Coronary artery (tissue), 2 donors: ENCODE measurements at regions not wholly inside any gene's neighbourhood (a gene's known extent, or its start where the extent isn't known, plus 50 kb on each side); places are given as distances from the start of the nearest gene placed in this dataset.
A peak's percentile ranks its signal among the peaks of the same experiment; 100 is the strongest.

Experiments
- DNase-seq: peaks from one replicate; pipeline ENCODE4 v3.0.0-alpha.2; 2017; ENCODE audit warnings: low spot score
- H3K27ac ChIP-seq, 2 donors: fragments of 200-600 bp; sonication (generic); one replicate each; pipeline ENCODE4 v1.5.1; 2016 to 2019
- H3K4me3 ChIP-seq: fragments of 200-600 bp; sonication (generic); 2 replicates; pipeline ENCODE4 v1.5.1; 2016; ENCODE audit warnings: mild to moderate bottlenecking, moderate library complexity
- TF ChIP-seq, protein P1 (sequence below): fragments of 200-600 bp; sonication (generic); IDR thresholded peaks from one replicate; pipeline ENCODE4 v1.5.1; 2019; ENCODE audit warnings: antibody characterized with exemption

DNA sequence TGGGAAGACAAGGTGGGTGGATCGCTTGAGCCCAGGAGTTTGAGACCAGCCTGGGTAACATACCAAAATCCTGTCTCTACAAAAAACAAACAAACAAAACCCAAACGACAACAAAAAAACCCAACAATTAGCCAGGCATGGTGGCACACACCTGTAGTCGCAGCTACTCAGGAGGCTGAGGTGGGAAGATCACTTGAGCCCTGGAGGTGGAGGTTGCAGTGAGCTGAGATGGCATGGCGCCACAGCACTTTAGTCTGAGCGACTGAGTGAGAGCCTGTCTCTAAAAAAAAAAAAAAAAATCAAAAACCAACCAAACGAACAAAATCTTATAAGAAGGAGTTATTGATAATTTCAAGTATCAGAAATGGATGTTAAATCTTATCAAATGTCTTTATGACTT is 114.9 kb downstream of the CDH26 start:
- peak; percentile 22 for DNase-seq
- no peak overlapping the region for H3K4me3 ChIP-seq
- H3K27ac ChIP-seq = no peak overlapping the region
- TF ChIP-seq, protein P1, sequence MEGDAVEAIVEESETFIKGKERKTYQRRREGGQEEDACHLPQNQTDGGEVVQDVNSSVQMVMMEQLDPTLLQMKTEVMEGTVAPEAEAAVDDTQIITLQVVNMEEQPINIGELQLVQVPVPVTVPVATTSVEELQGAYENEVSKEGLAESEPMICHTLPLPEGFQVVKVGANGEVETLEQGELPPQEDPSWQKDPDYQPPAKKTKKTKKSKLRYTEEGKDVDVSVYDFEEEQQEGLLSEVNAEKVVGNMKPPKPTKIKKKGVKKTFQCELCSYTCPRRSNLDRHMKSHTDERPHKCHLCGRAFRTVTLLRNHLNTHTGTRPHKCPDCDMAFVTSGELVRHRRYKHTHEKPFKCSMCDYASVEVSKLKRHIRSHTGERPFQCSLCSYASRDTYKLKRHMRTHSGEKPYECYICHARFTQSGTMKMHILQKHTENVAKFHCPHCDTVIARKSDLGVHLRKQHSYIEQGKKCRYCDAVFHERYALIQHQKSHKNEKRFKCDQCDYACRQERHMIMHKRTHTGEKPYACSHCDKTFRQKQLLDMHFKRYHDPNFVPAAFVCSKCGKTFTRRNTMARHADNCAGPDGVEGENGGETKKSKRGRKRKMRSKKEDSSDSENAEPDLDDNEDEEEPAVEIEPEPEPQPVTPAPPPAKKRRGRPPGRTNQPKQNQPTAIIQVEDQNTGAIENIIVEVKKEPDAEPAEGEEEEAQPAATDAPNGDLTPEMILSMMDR = no peak

DNA sequence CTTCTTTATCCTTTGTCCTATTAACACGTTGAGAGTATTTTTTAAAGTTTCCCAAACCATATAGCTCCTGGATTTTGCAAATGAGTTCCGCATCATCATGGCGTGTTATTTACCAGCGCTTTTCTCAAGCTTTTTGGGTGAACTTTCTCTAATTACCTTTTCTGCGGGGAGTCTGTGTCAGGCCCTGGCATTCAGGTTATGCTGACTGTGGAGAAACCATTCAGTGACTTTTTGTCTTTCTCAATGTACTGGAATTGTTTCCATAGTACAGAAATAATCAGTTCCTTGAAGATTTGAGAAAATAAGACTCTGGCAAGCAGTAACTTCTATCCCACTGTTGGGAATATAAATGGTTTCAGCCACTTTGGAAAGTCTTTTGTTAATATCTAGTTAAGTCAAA is 115.3 kb downstream of the CDH26 start:
- TF ChIP-seq, protein P1 = no peak
- Histone ChIP-seq H3K4me3 (no peak overlapping the region), H3K27ac (no peak overlapping the region)
- no peak for DNase-seq

DNA sequence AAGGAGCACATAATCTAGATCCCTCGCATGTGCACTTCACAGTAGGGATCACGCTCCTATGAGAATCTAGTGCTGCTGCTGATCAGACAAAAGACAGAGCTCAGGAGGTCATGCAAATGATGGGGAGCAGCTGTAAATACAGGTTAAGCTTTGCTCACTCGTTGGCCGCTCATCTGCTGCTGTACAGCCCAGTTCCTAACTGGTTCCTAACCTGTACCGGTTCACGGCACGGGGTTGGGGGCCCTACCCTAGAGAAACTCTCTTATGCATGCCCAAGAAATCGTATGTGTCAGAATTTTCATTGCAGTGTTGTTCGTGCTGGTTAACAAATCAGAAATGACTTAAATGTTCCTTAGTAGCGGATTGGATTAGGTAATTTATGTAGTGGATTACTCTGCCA is 116.1 kb downstream of the CDH26 start:
- peak; percentile 26 for DNase-seq

DNA sequence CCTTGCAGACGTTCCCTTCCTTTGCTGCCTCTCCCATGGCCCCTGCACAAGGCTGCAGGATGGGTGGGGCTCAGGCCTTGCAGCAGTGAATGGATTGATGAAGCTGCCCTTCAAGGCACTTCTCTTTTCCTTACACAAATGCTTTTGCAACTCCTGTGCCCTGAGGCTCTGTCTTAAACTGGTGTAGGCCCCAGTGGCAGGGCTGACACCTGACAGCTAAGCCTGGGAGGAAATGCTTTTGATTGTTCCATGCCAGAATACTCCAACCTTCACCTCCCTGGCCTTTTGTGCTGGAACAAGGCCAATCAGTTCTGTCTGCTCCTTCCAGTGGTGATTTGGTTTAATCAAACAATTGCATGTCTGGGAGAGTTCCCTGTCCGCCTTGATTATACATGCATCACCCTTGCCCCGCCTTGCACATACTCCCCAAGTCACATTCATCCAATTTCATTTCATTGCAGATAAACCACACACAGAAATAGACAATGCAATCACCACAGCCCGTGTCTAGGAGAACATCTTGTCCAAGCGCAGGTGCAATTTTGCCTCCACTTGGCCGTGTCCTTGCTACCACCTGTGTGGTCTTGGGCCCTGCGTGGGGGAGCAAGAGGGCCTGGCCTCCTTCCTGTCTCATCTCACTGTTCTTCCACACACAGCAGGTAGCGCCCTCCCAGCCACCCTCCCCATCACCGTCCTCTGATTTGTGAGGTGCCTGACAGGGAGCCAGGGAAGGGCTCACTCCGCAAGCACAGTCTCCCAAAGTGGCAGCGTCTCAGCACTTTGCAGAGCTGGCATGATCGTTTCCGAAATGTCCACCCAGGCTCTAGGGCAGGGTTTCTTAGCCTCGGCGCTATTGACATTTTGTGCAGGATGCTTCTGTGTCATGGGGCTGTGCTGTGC is 120.4 kb downstream of the CDH26 start:
- peak; percentile 52 for DNase-seq

More for the DNA sequence above, 116.1 kb downstream of the CDH26 start:
- H3K27ac ChIP-seq = no peak overlapping the region
- no peak overlapping the region for H3K4me3 ChIP-seq
- TF ChIP-seq, protein P1 = no peak

DNA sequence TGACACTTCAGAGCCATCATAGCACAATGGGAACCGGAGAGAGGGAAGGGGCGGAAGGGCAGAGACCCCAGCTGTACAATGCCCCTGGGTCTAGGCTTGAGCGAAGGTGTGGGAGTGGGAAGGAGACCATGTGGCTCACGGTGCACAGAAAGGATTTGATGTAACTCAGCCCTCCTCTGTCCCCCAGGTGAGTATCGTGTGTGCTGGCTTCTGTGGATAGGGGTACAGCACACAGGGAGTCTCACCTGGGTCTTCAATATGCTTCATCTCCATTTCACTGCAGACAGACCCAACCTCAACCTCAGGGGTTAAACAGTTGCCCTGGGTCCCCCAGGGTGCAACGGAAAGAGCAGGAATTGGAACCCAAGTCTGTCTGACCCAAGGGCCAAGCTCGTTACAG is 122.2 kb downstream of the CDH26 start:
- H3K27ac ChIP-seq = no peak overlapping the region
- DNase-seq = no peak
- TF ChIP-seq, protein P1 = no peak
- no peak overlapping the region for H3K4me3 ChIP-seq

More for the DNA sequence above, 120.4 kb downstream of the CDH26 start:
- TF ChIP-seq, protein P1 = no peak
- no peak overlapping the region for H3K27ac ChIP-seq
- H3K4me3 ChIP-seq = no peak overlapping the region

DNA sequence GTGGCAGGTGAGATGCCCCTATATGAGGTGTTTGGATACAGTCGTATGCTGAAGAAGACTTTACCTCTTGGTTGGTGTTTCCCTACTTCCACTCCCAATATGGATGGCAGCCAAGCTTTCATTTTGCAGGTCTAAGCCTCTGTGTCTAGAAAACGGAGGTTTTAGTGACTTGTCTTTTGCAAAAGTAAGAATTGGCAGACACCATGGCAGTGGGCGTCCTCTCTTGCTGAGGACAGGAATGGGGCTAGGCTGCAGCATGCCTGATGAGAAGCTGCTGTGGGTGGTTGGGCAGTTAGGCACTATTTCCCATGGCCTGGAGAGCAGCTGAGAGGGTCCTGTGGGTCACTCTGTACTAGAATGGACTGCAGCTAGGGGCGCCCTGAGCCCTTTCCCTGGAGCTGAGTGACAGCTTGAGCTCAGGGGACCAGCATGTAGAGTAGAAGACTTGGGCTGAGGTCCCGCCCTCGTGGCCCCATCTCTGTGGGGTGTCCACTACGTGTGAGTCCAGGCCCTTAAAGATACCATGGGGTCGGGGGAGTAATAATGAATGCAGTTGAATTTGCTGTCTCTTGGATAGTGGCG is 127.4 kb downstream of the CDH26 start:
- H3K27ac ChIP-seq = no peak overlapping the region
- TF ChIP-seq, protein P1 = no peak
- no peak overlapping the region for H3K4me3 ChIP-seq
- DNase-seq = no peak
